Activated naive CD8-positive, alpha-beta T cell treated with anti-CD3 and anti-CD28 coated beads for 36 hours (primary cell): ENCODE measurements at regions not wholly inside any gene's neighbourhood (a gene's known extent, or its start where the extent isn't known, plus 50 kb on each side); places are given as distances from the start of the nearest gene placed in this dataset.
"Not testable (repeated sequence)": the region's sequence is repeated elsewhere in the genome, so short reads cannot be mapped to it uniquely, and the experiment has no call there.

Experiments
- DNase-seq: peaks from one replicate; pipeline ENCODE4 v3.0.0; 2021
- H3K27ac Mint-ChIP-seq: one replicate; pipeline ENCODE4 v1.8.0; 2022; ENCODE audit warnings: mild to moderate bottlenecking, moderate library complexity, mixed read lengths
- H3K27me3 Mint-ChIP-seq: one replicate; pipeline ENCODE4 v1.8.0; 2022; ENCODE audit warnings: mild to moderate bottlenecking, mixed read lengths
- H3K36me3 Mint-ChIP-seq: one replicate; pipeline ENCODE4 v1.8.0; 2021; ENCODE audit warnings: mild to moderate bottlenecking, mixed read lengths
- H3K4me1 Mint-ChIP-seq: one replicate; pipeline ENCODE4 v1.8.0; 2021; ENCODE audit warnings: mixed read lengths
- H3K4me3 Mint-ChIP-seq: one replicate; pipeline ENCODE4 v1.8.0; 2022; ENCODE audit warnings: mild to moderate bottlenecking, moderate library complexity, mixed read lengths
- H3K9me3 Mint-ChIP-seq: one replicate; pipeline ENCODE4 v1.8.0; 2022; ENCODE audit warnings: mixed read lengths

GRCh38 chr17:5892921-5893675, 177.1 kb upstream of the WSCD1 start:
- H3K27me3 Mint-ChIP-seq: peaks cover 56% of the 10 kb centered on the region
- no peak overlapping the region for H3K4me3 Mint-ChIP-seq
- no peaks in the 10 kb centered on the region for H3K36me3 Mint-ChIP-seq
- H3K4me1 Mint-ChIP-seq: peaks cover 3% of the 10 kb centered on the region
- no peak overlapping the region for H3K27ac Mint-ChIP-seq
- DNase-seq: no peak
- peaks cover 6% of the 10 kb centered on the region for H3K9me3 Mint-ChIP-seq

- H3K27ac Mint-ChIP-seq: no peak overlapping the region
- no peak for DNase-seq
- peaks cover 3% of the 10 kb centered on the region for H3K4me1 Mint-ChIP-seq
- no peak overlapping the region for H3K4me3 Mint-ChIP-seq
- H3K27me3 Mint-ChIP-seq: peaks cover 51% of the 10 kb centered on the region
- H3K36me3 Mint-ChIP-seq: no peaks in the 10 kb centered on the region
- H3K9me3 Mint-ChIP-seq: peaks cover 6% of the 10 kb centered on the region
Observed at GRCh38 chr17:5893741-5894140, 176.4 kb upstream of the WSCD1 start.

- peaks cover under 1% of the 10 kb centered on the region for H3K9me3 Mint-ChIP-seq
- H3K27me3 Mint-ChIP-seq: peaks cover 39% of the 10 kb centered on the region
- no peak for DNase-seq
- H3K4me3 Mint-ChIP-seq: no peak overlapping the region
- H3K36me3 Mint-ChIP-seq: no peaks in the 10 kb centered on the region
- peaks cover 3% of the 10 kb centered on the region for H3K4me1 Mint-ChIP-seq
- no peak overlapping the region for H3K27ac Mint-ChIP-seq
Observed at GRCh38 chr17:5895276-5895675, 174.9 kb upstream of the WSCD1 start.

- H3K27ac Mint-ChIP-seq: no peak overlapping the region
- H3K36me3 Mint-ChIP-seq: no peaks in the 10 kb centered on the region
- no peaks in the 10 kb centered on the region for H3K9me3 Mint-ChIP-seq
- H3K4me3 Mint-ChIP-seq: no peak overlapping the region
- peaks cover 34% of the 10 kb centered on the region for H3K27me3 Mint-ChIP-seq
- peaks cover 3% of the 10 kb centered on the region for H3K4me1 Mint-ChIP-seq
- no peak for DNase-seq
Observed at GRCh38 chr17:5896215-5896614, 174.0 kb upstream of the WSCD1 start.

GRCh38 chr17:5897275-5897911, 172.8 kb upstream of the WSCD1 start:
- H3K4me3 Mint-ChIP-seq: no peak overlapping the region
- peaks cover 27% of the 10 kb centered on the region for H3K27me3 Mint-ChIP-seq
- no peak for DNase-seq
- H3K36me3 Mint-ChIP-seq: no peaks in the 10 kb centered on the region
- peaks cover 3% of the 10 kb centered on the region for H3K4me1 Mint-ChIP-seq
- no peak overlapping the region for H3K27ac Mint-ChIP-seq
- no peaks in the 10 kb centered on the region for H3K9me3 Mint-ChIP-seq

GRCh38 chr17:5897981-5898380, 172.2 kb upstream of the WSCD1 start:
- H3K27ac Mint-ChIP-seq, H3K36me3 Mint-ChIP-seq, H3K4me1 Mint-ChIP-seq, DNase-seq, H3K9me3 Mint-ChIP-seq, H3K4me3 Mint-ChIP-seq: not testable (repeated sequence)
- peaks cover 27% of the 10 kb centered on the region for H3K27me3 Mint-ChIP-seq

- Mint-ChIP-seq H3K36me3 (no peaks in the 10 kb centered on the region), H3K4me1 (peaks cover 3% of the 10 kb centered on the region), H3K4me3 (no peak overlapping the region), H3K27ac (no peak overlapping the region), H3K27me3 (peaks cover 27% of the 10 kb centered on the region), H3K9me3 (no peaks in the 10 kb centered on the region)
- no peak for DNase-seq
Observed at GRCh38 chr17:5898406-5898805, 171.8 kb upstream of the WSCD1 start.

GRCh38 chr17:5899496-5900195, 170.5 kb upstream of the WSCD1 start:
- no peak for DNase-seq
- no peaks in the 10 kb centered on the region for H3K36me3 Mint-ChIP-seq

GRCh38 chr17:5901731-5902130, 168.4 kb upstream of the WSCD1 start:
- no peak for DNase-seq
- H3K4me3 Mint-ChIP-seq: no peak overlapping the region
- peaks cover 15% of the 10 kb centered on the region for H3K27me3 Mint-ChIP-seq
- H3K36me3 Mint-ChIP-seq: no peaks in the 10 kb centered on the region
- H3K4me1 Mint-ChIP-seq: peaks cover 3% of the 10 kb centered on the region
- no peak overlapping the region for H3K27ac Mint-ChIP-seq
- H3K9me3 Mint-ChIP-seq: peaks cover 6% of the 10 kb centered on the region

More at GRCh38 chr17:5899496-5900195, 170.5 kb upstream of the WSCD1 start:
- H3K4me1 Mint-ChIP-seq: peaks cover 3% of the 10 kb centered on the region
- H3K9me3 Mint-ChIP-seq: peaks cover 3% of the 10 kb centered on the region
- H3K27me3 Mint-ChIP-seq: peaks cover 23% of the 10 kb centered on the region
- H3K27ac Mint-ChIP-seq: no peak overlapping the region
- no peak overlapping the region for H3K4me3 Mint-ChIP-seq

GRCh38 chr17:5902181-5903140, 167.7 kb upstream of the WSCD1 start:
- no peak for DNase-seq
- Mint-ChIP-seq H3K27me3 (peaks cover 9% of the 10 kb centered on the region), H3K4me3 (no peak overlapping the region), H3K4me1 (peaks cover 2% of the 10 kb centered on the region), H3K27ac (no peak overlapping the region), H3K36me3 (no peaks in the 10 kb centered on the region), H3K9me3 (peaks cover 6% of the 10 kb centered on the region)

GRCh38 chr17:5911919-5912318, 158.3 kb upstream of the WSCD1 start:
- Mint-ChIP-seq H3K36me3 (no peaks in the 10 kb centered on the region), H3K27ac (no peak overlapping the region), H3K4me1 (no peaks in the 10 kb centered on the region), H3K9me3 (no peaks in the 10 kb centered on the region), H3K4me3 (no peak overlapping the region), H3K27me3 (peaks cover 5% of the 10 kb centered on the region)
- no peak for DNase-seq

GRCh38 chr17:5913032-5913531, 157.1 kb upstream of the WSCD1 start:
- Mint-ChIP-seq H3K9me3 (no peaks in the 10 kb centered on the region), H3K36me3 (no peaks in the 10 kb centered on the region), H3K27me3 (peaks cover 5% of the 10 kb centered on the region), H3K4me3 (no peak overlapping the region), H3K4me1 (no peaks in the 10 kb centered on the region), H3K27ac (no peak overlapping the region)
- no peak for DNase-seq

GRCh38 chr17:5913641-5914040, 156.5 kb upstream of the WSCD1 start:
- Mint-ChIP-seq H3K36me3 (no peaks in the 10 kb centered on the region), H3K4me1 (no peaks in the 10 kb centered on the region), H3K27me3 (peaks cover 5% of the 10 kb centered on the region), H3K9me3 (no peaks in the 10 kb centered on the region), H3K4me3 (no peak overlapping the region), H3K27ac (no peak overlapping the region)
- DNase-seq: no peak

- DNase-seq: no peak
- no peaks in the 10 kb centered on the region for H3K36me3 Mint-ChIP-seq
- H3K27ac Mint-ChIP-seq: no peak overlapping the region
Observed at GRCh38 chr17:5915337-5915736, 154.8 kb upstream of the WSCD1 start.

More at GRCh38 chr17:5915337-5915736, 154.8 kb upstream of the WSCD1 start:
- Mint-ChIP-seq H3K4me1 (no peaks in the 10 kb centered on the region), H3K9me3 (no peaks in the 10 kb centered on the region), H3K4me3 (no peak overlapping the region), H3K27me3 (peaks cover 12% of the 10 kb centered on the region)
